ENCODE measurements at regions not wholly inside any gene's neighbourhood (a gene's known extent, or its start where the extent isn't known, plus 50 kb on each side); places are given as distances from the start of the nearest gene placed in this dataset.

GRCh38 chr1:218613105-218613504 lies 268.0 kb downstream of the TGFB2 start:
- H3K4me3 Mint-ChIP-seq = no peak overlapping the region
- no peaks in the 10 kb centered on the region for H3K27me3 Mint-ChIP-seq
- no peaks in the 10 kb centered on the region for H3K36me3 Mint-ChIP-seq
- DNase-seq (no peak), ATAC-seq (no peak)
- H3K27ac Mint-ChIP-seq = no peak overlapping the region
- H3K4me1 Mint-ChIP-seq = no peaks in the 10 kb centered on the region
- H3K9me3 Mint-ChIP-seq (ENCODE audit: low read depth) = peaks cover 3% of the 10 kb centered on the region
- CTCF ChIA-PET = no interaction called here

- no peaks in the 10 kb centered on the region for H3K4me1 Mint-ChIP-seq
- no peak overlapping the region for H3K4me3 Mint-ChIP-seq
- DNase-seq (no peak), ATAC-seq (no peak)
- H3K36me3 Mint-ChIP-seq = no peaks in the 10 kb centered on the region
- H3K27me3 Mint-ChIP-seq = no peaks in the 10 kb centered on the region
- CTCF ChIA-PET = no interaction called here
- H3K9me3 Mint-ChIP-seq (ENCODE audit: low read depth) = no peaks in the 10 kb centered on the region
- H3K27ac Mint-ChIP-seq = no peak overlapping the region
These were observed 268.9 kb downstream of the TGFB2 start for GRCh38 chr1:218614031-218614430.

GRCh38 chr1:218616681-218617080 lies 271.5 kb downstream of the TGFB2 start:
- CTCF ChIA-PET = no interaction called here
- no peak for ATAC-seq
- Mint-ChIP-seq H3K4me3 (no peak overlapping the region), H3K4me1 (no peaks in the 10 kb centered on the region), H3K9me3 (ENCODE audit: low read depth) (no peaks in the 10 kb centered on the region), H3K36me3 (no peaks in the 10 kb centered on the region), H3K27me3 (no peaks in the 10 kb centered on the region), H3K27ac (no peak overlapping the region)
- no peak for DNase-seq

GRCh38 chr1:218617986-218618385 lies 272.9 kb downstream of the TGFB2 start:
- Mint-ChIP-seq H3K4me1 (no peaks in the 10 kb centered on the region), H3K9me3 (ENCODE audit: low read depth) (peaks cover 4% of the 10 kb centered on the region), H3K27ac (no peak overlapping the region), H3K36me3 (no peaks in the 10 kb centered on the region), H3K4me3 (no peak overlapping the region), H3K27me3 (no peaks in the 10 kb centered on the region)
- ATAC-seq (no peak), DNase-seq (no peak)
- CTCF ChIA-PET = no interaction called here

- CTCF ChIA-PET = no interaction called here
- H3K4me1 Mint-ChIP-seq = no peaks in the 10 kb centered on the region
- no peaks in the 10 kb centered on the region for H3K27me3 Mint-ChIP-seq
- ATAC-seq (no peak), DNase-seq (no peak)
- no peaks in the 10 kb centered on the region for H3K36me3 Mint-ChIP-seq
- H3K27ac Mint-ChIP-seq = no peak overlapping the region
- no peak overlapping the region for H3K4me3 Mint-ChIP-seq
- peaks cover 4% of the 10 kb centered on the region for H3K9me3 Mint-ChIP-seq (ENCODE audit: low read depth)
These were observed 275.8 kb downstream of the TGFB2 start for GRCh38 chr1:218620956-218621355.

GRCh38 chr1:218624052-218624451 lies 278.9 kb downstream of the TGFB2 start:
- no peaks in the 10 kb centered on the region for H3K27me3 Mint-ChIP-seq
- no peak overlapping the region for H3K4me3 Mint-ChIP-seq
- peaks cover 4% of the 10 kb centered on the region for H3K9me3 Mint-ChIP-seq (ENCODE audit: low read depth)
- no peaks in the 10 kb centered on the region for H3K36me3 Mint-ChIP-seq
- no peak overlapping the region for H3K27ac Mint-ChIP-seq
- ATAC-seq = no peak
- DNase-seq = no peak
- CTCF ChIA-PET = no interaction called here
- no peaks in the 10 kb centered on the region for H3K4me1 Mint-ChIP-seq

GRCh38 chr1:218625393-218625792 lies 280.3 kb downstream of the TGFB2 start:
- Mint-ChIP-seq H3K4me1 (no peaks in the 10 kb centered on the region), H3K27ac (no peak overlapping the region)
- CTCF ChIA-PET = no interaction called here

GRCh38 chr1:218633238-218633988 lies 288.3 kb downstream of the TGFB2 start:
- Mint-ChIP-seq H3K27ac (no peak overlapping the region), H3K4me3 (no peak overlapping the region), H3K36me3 (no peaks in the 10 kb centered on the region), H3K9me3 (ENCODE audit: low read depth) (peaks cover 2% of the 10 kb centered on the region), H3K27me3 (no peaks in the 10 kb centered on the region), H3K4me1 (no peaks in the 10 kb centered on the region)
- ATAC-seq = no peak
- CTCF ChIA-PET = no interaction called here
- DNase-seq = no peak

More at GRCh38 chr1:218625393-218625792, 280.3 kb downstream of the TGFB2 start:
- ATAC-seq (no peak), DNase-seq (no peak)
- no peak overlapping the region for H3K4me3 Mint-ChIP-seq
- H3K36me3 Mint-ChIP-seq = no peaks in the 10 kb centered on the region
- H3K9me3 Mint-ChIP-seq (ENCODE audit: low read depth) = peaks cover 4% of the 10 kb centered on the region
- H3K27me3 Mint-ChIP-seq = no peaks in the 10 kb centered on the region

- H3K27ac Mint-ChIP-seq = no peak overlapping the region
- no peaks in the 10 kb centered on the region for H3K36me3 Mint-ChIP-seq
- no peaks in the 10 kb centered on the region for H3K4me1 Mint-ChIP-seq
- ATAC-seq (no peak), DNase-seq (no peak)
- CTCF ChIA-PET = no interaction called here
- H3K9me3 Mint-ChIP-seq (ENCODE audit: low read depth) = peaks cover 2% of the 10 kb centered on the region
- no peaks in the 10 kb centered on the region for H3K27me3 Mint-ChIP-seq
- H3K4me3 Mint-ChIP-seq = no peak overlapping the region
These were observed 289.1 kb downstream of the TGFB2 start for GRCh38 chr1:218634212-218634611.

- H3K4me3 Mint-ChIP-seq = no peak overlapping the region
These were observed 291.4 kb downstream of the TGFB2 start for GRCh38 chr1:218636548-218636947.

GRCh38 chr1:218640173-218640572 lies 295.0 kb downstream of the TGFB2 start:
- H3K4me3 Mint-ChIP-seq = no peak overlapping the region
- H3K27ac Mint-ChIP-seq = no peak overlapping the region
- no peaks in the 10 kb centered on the region for H3K36me3 Mint-ChIP-seq
- H3K4me1 Mint-ChIP-seq = no peaks in the 10 kb centered on the region
- CTCF ChIA-PET = no interaction called here
- DNase-seq = no peak
- no peak for ATAC-seq
- no peaks in the 10 kb centered on the region for H3K27me3 Mint-ChIP-seq
- no peaks in the 10 kb centered on the region for H3K9me3 Mint-ChIP-seq (ENCODE audit: low read depth)

More at GRCh38 chr1:218636548-218636947, 291.4 kb downstream of the TGFB2 start:
- CTCF ChIA-PET = no interaction called here
- no peak for DNase-seq
- peaks cover under 1% of the 10 kb centered on the region for H3K9me3 Mint-ChIP-seq (ENCODE audit: low read depth)
- H3K36me3 Mint-ChIP-seq = no peaks in the 10 kb centered on the region
- H3K27me3 Mint-ChIP-seq = no peaks in the 10 kb centered on the region
- no peak overlapping the region for H3K27ac Mint-ChIP-seq
- no peaks in the 10 kb centered on the region for H3K4me1 Mint-ChIP-seq
- ATAC-seq = no peak

- H3K27me3 Mint-ChIP-seq = no peaks in the 10 kb centered on the region
- H3K9me3 Mint-ChIP-seq (ENCODE audit: low read depth) = peaks cover 3% of the 10 kb centered on the region
- no peak overlapping the region for H3K4me3 Mint-ChIP-seq
- DNase-seq (no peak), ATAC-seq (no peak)
- H3K4me1 Mint-ChIP-seq = no peaks in the 10 kb centered on the region
- CTCF ChIA-PET = no interaction called here
- no peak overlapping the region for H3K27ac Mint-ChIP-seq
- H3K36me3 Mint-ChIP-seq = no peaks in the 10 kb centered on the region
These were observed 297.2 kb downstream of the TGFB2 start for GRCh38 chr1:218642033-218642948.

- H3K36me3 Mint-ChIP-seq = no peaks in the 10 kb centered on the region
- no peak overlapping the region for H3K27ac Mint-ChIP-seq
- H3K4me3 Mint-ChIP-seq = no peak overlapping the region
- H3K27me3 Mint-ChIP-seq = no peaks in the 10 kb centered on the region
- no peaks in the 10 kb centered on the region for H3K4me1 Mint-ChIP-seq
- CTCF ChIA-PET = no interaction called here
- H3K9me3 Mint-ChIP-seq (ENCODE audit: low read depth) = peaks cover 3% of the 10 kb centered on the region
- DNase-seq (no peak), ATAC-seq (no peak)
These were observed 298.1 kb downstream of the TGFB2 start for GRCh38 chr1:218643281-218643680.

- Mint-ChIP-seq H3K27me3 (no peaks in the 10 kb centered on the region), H3K4me3 (no peak overlapping the region), H3K36me3 (no peaks in the 10 kb centered on the region), H3K4me1 (no peaks in the 10 kb centered on the region), H3K9me3 (ENCODE audit: low read depth) (peaks cover 3% of the 10 kb centered on the region), H3K27ac (no peak overlapping the region)
- CTCF ChIA-PET = no interaction called here
- ATAC-seq (no peak), DNase-seq (no peak)
These were observed 298.8 kb downstream of the TGFB2 start for GRCh38 chr1:218643926-218644325.

Data from activated CD8-positive, alpha-beta memory T cell treated with anti-CD3 and anti-CD28 coated beads, Interleukin-2, amount 10 ng/mL, durations not matched to agents 7 days and 5 days (primary cell).